Activated CD8-positive, alpha-beta T cell treated with anti-CD3 and anti-CD28 coated beads for 36 hours (primary cell): ENCODE measurements at regions not wholly inside any gene's neighbourhood (a gene's known extent, or its start where the extent isn't known, plus 50 kb on each side); places are given as distances from the start of the nearest gene placed in this dataset.

Experiments used
- ATAC-seq: fragments of 200-7000 bp; cut with Tn5 transposase; one replicate; pipeline ENCODE4 v1.10.0; 2021; ENCODE audit warnings: mild to moderate bottlenecking, moderate library complexity
- CTCF ChIA-PET: fragments of 350-600 bp; sonication (Branson Sonifier 250); formaldehyde crosslinking; loops from one replicate; lab custom pipeline; 2021; ENCODE audit warnings: antibody characterized with exemption; lab: Charles Lee
- POLR2A ChIA-PET: fragments of 350-600 bp; sonication (Branson Sonifier 250); formaldehyde crosslinking; loops from one replicate; lab custom pipeline; 2021; ENCODE audit warnings: antibody characterized with exemption; lab: Charles Lee
- DNase-seq: peaks from one replicate; pipeline ENCODE4 v3.0.0-alpha.2; 2020
- H3K27ac Mint-ChIP-seq: one replicate; pipeline ENCODE4 v1.8.0; 2021; ENCODE audit warnings: mild to moderate bottlenecking, mixed read lengths
- H3K27me3 Mint-ChIP-seq: one replicate; pipeline ENCODE4 v1.8.0; 2021; ENCODE audit warnings: mixed read lengths
- H3K36me3 Mint-ChIP-seq: one replicate; pipeline ENCODE4 v1.8.0; 2021; ENCODE audit warnings: low read depth, mixed read lengths
- H3K4me1 Mint-ChIP-seq: one replicate; pipeline ENCODE4 v1.8.0; 2021; ENCODE audit warnings: low read depth, mixed read lengths
- H3K4me3 Mint-ChIP-seq: one replicate; pipeline ENCODE4 v1.8.0; 2021; ENCODE audit warnings: mild to moderate bottlenecking, moderate library complexity, mixed read lengths
- H3K9me3 Mint-ChIP-seq: one replicate; pipeline ENCODE4 v1.8.0; 2021; ENCODE audit warnings: mixed read lengths
- CTCF ChIP-seq: fragments of 200-600 bp; IDR thresholded peaks from one replicate; pipeline ENCODE4 v1.8.0; 2022; ENCODE audit warnings: antibody characterized with exemption, mild to moderate bottlenecking
- intact Hi-C: fragments of 100-400 bp; cut with micrococcal nuclease; formaldehyde crosslinking; loops from one replicate; pipeline ENCODE4 v1.10.0; 2022

DNA sequence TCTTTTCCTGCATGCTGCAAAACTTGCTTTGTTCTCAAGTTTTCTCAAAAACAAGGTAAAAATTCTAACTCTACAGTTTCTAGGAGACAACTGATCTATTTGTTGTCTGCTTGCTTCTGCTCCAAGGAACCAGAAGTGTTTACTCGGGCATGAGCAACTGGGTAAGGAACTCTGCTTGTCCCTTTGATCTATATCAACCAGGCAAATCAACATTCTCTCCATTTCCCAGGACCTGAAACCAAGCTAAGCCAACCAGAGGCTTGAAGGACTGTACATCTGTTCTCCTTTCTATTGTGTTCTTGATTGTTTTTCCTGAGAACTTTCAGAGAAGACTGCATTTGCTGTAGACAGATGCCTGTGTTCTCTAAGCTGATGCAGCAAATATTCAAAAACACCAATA is 335.0 kb upstream of the KCNH7 start:
- Mint-ChIP-seq H3K4me3 (no peak overlapping the region), H3K36me3 (no peaks in the 10 kb centered on the region), H3K4me1 (no peaks in the 10 kb centered on the region), H3K27ac (no peak overlapping the region), H3K27me3 (no peaks in the 10 kb centered on the region), H3K9me3 (no peaks in the 10 kb centered on the region)
- DNase-seq (no peak), ATAC-seq (no peak)
- POLR2A ChIA-PET: no interaction called here
- CTCF ChIA-PET: interaction anchor here (1.3 kb wide), 1 partner anchor 9 kb away, joined by 3 read pairs; no protein-coding TSS in a partner anchor
- intact Hi-C loops: no loop called here
- no peak for TF ChIP-seq CTCF

DNA sequence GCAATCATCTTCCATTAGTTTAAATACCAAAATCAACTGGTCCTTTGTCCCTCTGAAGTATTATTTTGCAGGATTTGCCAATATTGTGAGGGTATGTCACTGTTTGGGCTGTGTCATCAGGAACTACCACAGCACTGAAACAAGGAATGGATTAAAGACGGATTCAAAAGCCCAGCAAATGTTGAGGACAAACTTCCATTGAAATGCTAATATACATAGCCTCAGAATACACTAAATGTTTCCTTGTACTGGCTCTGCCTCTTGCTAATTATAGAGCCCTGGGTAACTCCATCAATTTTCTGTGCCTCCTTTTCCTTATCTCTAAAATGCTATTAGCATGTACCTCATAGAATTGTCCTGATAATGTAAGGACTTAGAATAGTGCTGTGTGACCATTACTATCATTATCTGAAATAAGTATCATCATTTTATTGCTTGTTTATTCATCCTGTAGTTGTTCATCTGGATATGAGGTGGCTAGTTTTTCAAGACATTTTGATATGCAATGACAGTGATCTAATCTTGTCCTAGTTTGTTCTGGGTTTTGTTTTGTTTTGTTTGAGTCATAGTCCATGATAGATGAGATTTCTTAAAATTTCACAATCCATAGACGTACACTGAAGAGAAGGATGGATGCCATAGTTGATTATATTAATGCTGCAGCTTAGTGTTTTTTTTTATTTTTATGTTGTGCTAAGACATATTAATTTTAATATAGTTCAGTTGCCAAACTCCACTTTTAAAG is 333.4 kb upstream of the KCNH7 start:
- ChIA-PET POLR2A (no interaction called here), CTCF (interaction anchor here (2.8 kb wide), 1 partner anchor 10 kb away, joined by 8 read pairs; no protein-coding TSS in a partner anchor)
- H3K4me3 Mint-ChIP-seq: no peak overlapping the region
- H3K27me3 Mint-ChIP-seq: no peaks in the 10 kb centered on the region
- no peaks in the 10 kb centered on the region for H3K4me1 Mint-ChIP-seq
- DNase-seq (no peak), ATAC-seq (no peak)
- no peaks in the 10 kb centered on the region for H3K36me3 Mint-ChIP-seq
- intact Hi-C loops: no loop called here
- TF ChIP-seq CTCF: no peak
- no peaks in the 10 kb centered on the region for H3K9me3 Mint-ChIP-seq
- H3K27ac Mint-ChIP-seq: no peak overlapping the region

DNA sequence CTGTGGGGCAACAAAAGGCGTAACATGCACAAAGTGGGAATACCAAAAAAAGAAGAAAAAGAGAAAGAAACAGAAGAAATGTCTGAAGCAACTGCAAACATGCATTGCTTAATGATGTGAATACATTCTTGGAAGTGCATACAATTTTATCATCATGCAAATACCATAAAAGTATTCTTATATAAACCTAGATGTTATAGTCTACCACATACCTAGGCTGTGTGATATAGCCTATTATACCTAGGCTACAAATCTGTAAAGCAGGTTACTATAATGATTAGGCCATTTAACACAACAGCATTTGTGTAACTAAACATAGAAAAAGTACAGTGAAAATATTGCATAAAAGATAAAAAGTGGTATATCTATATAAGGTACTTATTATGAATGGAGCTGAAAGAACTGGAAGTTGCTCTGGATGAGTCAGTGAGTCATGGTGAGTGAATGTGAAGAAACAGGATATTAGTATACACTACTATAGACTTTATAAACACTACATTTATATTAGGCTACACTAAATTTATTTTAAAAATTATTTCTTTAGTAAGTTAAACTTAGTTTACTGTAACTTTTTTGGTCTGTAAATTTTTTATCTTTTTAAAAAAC is 319.4 kb upstream of the KCNH7 start:
- intact Hi-C loops: no loop called here
- ChIA-PET POLR2A (no interaction called here), CTCF (no interaction called here)
- TF ChIP-seq CTCF: no peak
- Mint-ChIP-seq H3K4me1 (no peaks in the 10 kb centered on the region), H3K36me3 (no peaks in the 10 kb centered on the region), H3K27ac (no peak overlapping the region), H3K27me3 (no peaks in the 10 kb centered on the region), H3K4me3 (no peak overlapping the region), H3K9me3 (no peaks in the 10 kb centered on the region)
- no peak for DNase-seq
- no peak for ATAC-seq

GRCh38 chr2:163157411-163157810 is 318.8 kb upstream of the KCNH7 start:
- ATAC-seq (no peak), DNase-seq (no peak)
- H3K4me1 Mint-ChIP-seq: no peaks in the 10 kb centered on the region
- H3K4me3 Mint-ChIP-seq: no peak overlapping the region
- H3K27ac Mint-ChIP-seq: no peak overlapping the region
- TF ChIP-seq CTCF: no peak
- no peaks in the 10 kb centered on the region for H3K9me3 Mint-ChIP-seq
- intact Hi-C loops: no loop called here
- ChIA-PET CTCF (no interaction called here), POLR2A (no interaction called here)
- no peaks in the 10 kb centered on the region for H3K27me3 Mint-ChIP-seq
- no peaks in the 10 kb centered on the region for H3K36me3 Mint-ChIP-seq

DNA sequence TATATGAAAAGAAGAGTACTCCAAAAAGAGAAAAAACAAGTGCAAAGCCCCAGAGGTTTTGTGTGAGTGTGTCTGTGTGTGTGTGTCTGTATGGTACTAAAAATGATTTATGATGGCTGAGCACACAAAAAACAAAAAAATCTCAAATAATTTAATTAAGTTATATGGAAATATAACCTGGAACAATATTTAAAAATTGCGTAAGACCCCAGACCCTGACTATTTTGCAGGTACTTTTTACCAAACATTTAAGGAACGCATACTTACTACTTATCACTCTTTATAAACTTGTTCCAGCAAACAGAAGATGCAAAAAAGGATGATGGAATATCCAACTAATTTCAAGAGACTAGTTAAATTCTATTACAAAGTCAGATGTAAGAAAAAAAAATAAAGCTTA is 317.4 kb upstream of the KCNH7 start:
- ChIA-PET POLR2A (no interaction called here), CTCF (interaction anchor here (0.6 to 1.5 kb wide), 2 partner anchors 15 to 28 kb away, joined by 3 read pairs; no protein-coding TSS in a partner anchor)
- no peak for DNase-seq
- no peaks in the 10 kb centered on the region for H3K36me3 Mint-ChIP-seq
- no peaks in the 10 kb centered on the region for H3K4me1 Mint-ChIP-seq
- intact Hi-C loops: no loop called here
- no peak for ATAC-seq
- H3K27ac Mint-ChIP-seq: no peak overlapping the region
- H3K4me3 Mint-ChIP-seq: no peak overlapping the region
- no peak for TF ChIP-seq CTCF
- no peaks in the 10 kb centered on the region for H3K9me3 Mint-ChIP-seq
- H3K27me3 Mint-ChIP-seq: no peaks in the 10 kb centered on the region
